Uterus (tissue), 3 donors: ENCODE measurements at regions not wholly inside any gene's neighbourhood (a gene's known extent, or its start where the extent isn't known, plus 50 kb on each side); places are given as distances from the start of the nearest gene placed in this dataset.

Source experiments
- DNase-seq, 2 donors: peaks; one replicate each; pipeline ENCODE4 v3.0.0-alpha.2; 2019 to 2020
- H3K27ac ChIP-seq, 2 donors: fragments of 200-600 bp; sonication (generic); 1 replicate in 1 of 2; 2 replicates in 1 of 2; pipeline ENCODE4 v1.5.1; 2016 to 2018
- H3K27me3 ChIP-seq, 2 donors: fragments of 200-600 bp; sonication (generic); one replicate each; pipeline ENCODE4 v1.5.1; 2018 to 2019; ENCODE audit warnings: control low read depth in 1 of 2
- H3K36me3 ChIP-seq, 2 donors: fragments of 200-600 bp; sonication (generic); one replicate each; pipeline ENCODE4 v1.5.1; 2019; ENCODE audit warnings: control low read depth in 1 of 2
- H3K4me1 ChIP-seq, 2 donors: fragments of 200-600 bp; sonication (generic); one replicate each; pipeline ENCODE4 v1.5.1; 2018 to 2019; ENCODE audit warnings: control low read depth in 1 of 2
- H3K4me3 ChIP-seq, 2 donors: fragments of 200-600 bp; sonication (generic); 1 replicate in 1 of 2; 2 replicates in 1 of 2; pipeline ENCODE4 v1.5.1; 2018 to 2019; ENCODE audit warnings: mild to moderate bottlenecking in 1 of 2
- H3K9me3 ChIP-seq, 2 donors: fragments of 200-600 bp; sonication (generic); one replicate each; pipeline ENCODE4 v1.5.1; 2019; ENCODE audit warnings: control low read depth in 1 of 2
- POLR2A ChIP-seq, 2 donors: fragments of 450-650 bp; IDR thresholded peaks; one replicate each; pipeline ENCODE4 v1.6.1; 2016; ENCODE audit warnings: antibody characterized with exemption in 2 of 2, mild to moderate bottlenecking in 1 of 2, moderate library complexity in 1 of 2
- intact Hi-C: fragments of 100-400 bp; cut with DNase I; formaldehyde crosslinking; loops from one replicate; pipeline ENCODE4 v1.15.1; 2023; ENCODE audit warnings: low total_unique reads
- TF ChIP-seq, protein P1 (sequence below), 4 experiments: fragments of 200-600 bp in 2 of 4; fragments of 450-650 bp in 2 of 4; sonication (generic) in 2 of 4; IDR thresholded peaks; one replicate each; pipeline ENCODE4 v1.5.1; 2016 to 2019; ENCODE audit warnings: antibody characterized with exemption in 4 of 4, mild to moderate bottlenecking in 2 of 4, moderate library complexity in 1 of 4
- donor health status: DM: yes; HTN: yes; CAD: no.

DNA sequence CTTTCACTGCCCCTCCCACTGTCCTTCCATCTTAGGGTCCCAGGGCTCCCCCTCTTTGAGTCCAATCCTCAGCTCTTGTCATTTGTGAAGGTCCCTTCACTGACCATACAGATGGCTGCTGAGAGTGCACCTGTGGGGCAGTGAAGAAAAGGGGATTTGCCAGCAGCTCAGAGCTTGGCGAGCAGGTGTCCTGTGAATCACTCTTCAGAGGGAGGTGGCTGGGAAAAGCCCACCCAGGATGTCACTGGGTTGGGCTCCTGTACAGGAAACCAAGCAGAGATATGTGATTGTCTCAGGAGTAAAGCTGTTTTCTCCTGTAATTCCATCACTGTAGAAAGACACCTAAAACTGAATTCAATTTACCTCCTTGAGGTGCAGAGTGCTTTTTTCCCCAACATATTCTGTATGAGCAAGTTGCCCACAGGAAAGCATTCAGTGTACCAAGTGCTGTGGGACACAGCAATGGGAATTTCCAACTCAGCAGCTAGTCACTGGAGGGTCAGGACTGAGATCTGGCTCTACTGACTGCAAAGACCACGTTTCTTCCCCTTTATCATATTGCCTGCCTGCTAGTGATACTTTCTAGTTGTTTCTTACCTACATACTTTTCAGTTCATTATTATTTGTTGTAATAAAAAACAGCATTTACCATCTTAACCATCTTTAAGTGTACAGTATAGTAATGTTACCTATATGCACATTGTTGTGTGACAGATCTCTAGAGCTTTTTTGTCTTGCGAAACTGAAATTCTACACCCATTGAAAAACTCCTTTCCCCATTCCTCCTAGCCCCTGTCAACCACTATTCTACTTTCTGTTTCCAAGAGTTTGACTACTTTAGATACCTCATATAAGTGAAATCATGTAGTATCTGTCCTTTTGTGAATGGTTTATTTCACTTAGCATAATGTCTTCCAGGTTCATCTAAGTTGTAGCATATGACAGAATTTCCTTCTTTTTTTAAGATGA lies 239.1 kb downstream of the TSN start:
- Histone ChIP-seq H3K27me3 (no peaks in the 10 kb centered on the region), H3K9me3 (no peaks in the 10 kb centered on the region), H3K36me3 (no peaks in the 10 kb centered on the region), H3K4me3 (no peak overlapping the region), H3K27ac (no peak overlapping the region), H3K4me1 (no peaks in the 10 kb centered on the region)
- no peak for TF ChIP-seq POLR2A (IDR thresholded peaks at IDR 0.05)
- intact Hi-C loops = no loop called here
- no peak for DNase-seq

DNA sequence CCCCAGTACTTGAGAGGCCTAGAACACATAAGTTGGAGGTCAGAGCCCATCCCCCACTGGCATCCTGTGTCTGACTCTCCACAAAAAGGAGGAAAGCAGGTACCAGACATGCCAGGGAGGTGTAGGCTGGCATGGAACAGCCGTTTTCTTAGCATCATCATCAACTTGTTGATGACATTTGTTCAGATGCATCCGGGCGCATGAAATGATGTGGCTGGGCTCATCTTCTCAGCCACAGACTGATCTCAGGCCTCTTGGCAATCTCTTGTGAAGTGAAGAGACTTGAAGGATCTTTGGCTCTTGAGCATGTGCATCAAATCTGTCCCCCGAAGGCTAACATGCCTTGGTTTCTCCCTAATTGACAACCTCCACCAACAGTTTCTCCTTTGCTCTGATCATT lies 243.3 kb downstream of the TSN start:
- Histone ChIP-seq H3K9me3 (no peaks in the 10 kb centered on the region), H3K27ac (no peak overlapping the region), H3K27me3 (no peaks in the 10 kb centered on the region), H3K4me3 (no peak overlapping the region), H3K36me3 (no peaks in the 10 kb centered on the region), H3K4me1 (no peaks in the 10 kb centered on the region)
- no peak for DNase-seq
- intact Hi-C loops = no loop called here
- no peak for TF ChIP-seq POLR2A (IDR thresholded peaks at IDR 0.05)
- TF ChIP-seq, protein P1, sequence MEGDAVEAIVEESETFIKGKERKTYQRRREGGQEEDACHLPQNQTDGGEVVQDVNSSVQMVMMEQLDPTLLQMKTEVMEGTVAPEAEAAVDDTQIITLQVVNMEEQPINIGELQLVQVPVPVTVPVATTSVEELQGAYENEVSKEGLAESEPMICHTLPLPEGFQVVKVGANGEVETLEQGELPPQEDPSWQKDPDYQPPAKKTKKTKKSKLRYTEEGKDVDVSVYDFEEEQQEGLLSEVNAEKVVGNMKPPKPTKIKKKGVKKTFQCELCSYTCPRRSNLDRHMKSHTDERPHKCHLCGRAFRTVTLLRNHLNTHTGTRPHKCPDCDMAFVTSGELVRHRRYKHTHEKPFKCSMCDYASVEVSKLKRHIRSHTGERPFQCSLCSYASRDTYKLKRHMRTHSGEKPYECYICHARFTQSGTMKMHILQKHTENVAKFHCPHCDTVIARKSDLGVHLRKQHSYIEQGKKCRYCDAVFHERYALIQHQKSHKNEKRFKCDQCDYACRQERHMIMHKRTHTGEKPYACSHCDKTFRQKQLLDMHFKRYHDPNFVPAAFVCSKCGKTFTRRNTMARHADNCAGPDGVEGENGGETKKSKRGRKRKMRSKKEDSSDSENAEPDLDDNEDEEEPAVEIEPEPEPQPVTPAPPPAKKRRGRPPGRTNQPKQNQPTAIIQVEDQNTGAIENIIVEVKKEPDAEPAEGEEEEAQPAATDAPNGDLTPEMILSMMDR (IDR thresholded peaks at IDR 0.05) = no peak

DNA sequence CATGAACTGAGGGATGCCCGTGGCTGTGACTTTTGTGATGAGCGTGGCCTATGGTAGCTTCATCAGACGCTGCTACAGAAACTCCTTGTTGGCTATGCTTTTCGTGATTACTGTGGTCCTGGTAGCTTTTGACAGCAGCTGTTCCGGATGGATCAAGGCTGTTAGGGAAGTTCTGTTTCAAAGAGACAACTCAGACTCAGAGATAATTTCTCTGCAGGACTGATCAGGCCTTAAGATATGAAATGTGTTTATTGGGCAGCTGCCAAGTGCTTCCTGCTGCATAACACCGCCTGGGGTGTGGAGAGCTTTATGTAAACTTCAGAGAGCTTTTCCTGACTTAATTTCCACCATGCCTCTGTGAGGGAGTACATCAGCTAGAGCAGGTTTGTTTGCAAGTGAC lies 243.8 kb downstream of the TSN start:
- intact Hi-C loops = no loop called here
- DNase-seq = no peak
- Histone ChIP-seq H3K27me3 (no peaks in the 10 kb centered on the region), H3K9me3 (no peaks in the 10 kb centered on the region), H3K4me1 (no peaks in the 10 kb centered on the region), H3K36me3 (no peaks in the 10 kb centered on the region), H3K4me3 (no peak overlapping the region), H3K27ac (no peak overlapping the region)
- TF ChIP-seq, protein P1 (IDR thresholded peaks at IDR 0.05) = no peak
- TF ChIP-seq POLR2A (IDR thresholded peaks at IDR 0.05) = no peak

DNA sequence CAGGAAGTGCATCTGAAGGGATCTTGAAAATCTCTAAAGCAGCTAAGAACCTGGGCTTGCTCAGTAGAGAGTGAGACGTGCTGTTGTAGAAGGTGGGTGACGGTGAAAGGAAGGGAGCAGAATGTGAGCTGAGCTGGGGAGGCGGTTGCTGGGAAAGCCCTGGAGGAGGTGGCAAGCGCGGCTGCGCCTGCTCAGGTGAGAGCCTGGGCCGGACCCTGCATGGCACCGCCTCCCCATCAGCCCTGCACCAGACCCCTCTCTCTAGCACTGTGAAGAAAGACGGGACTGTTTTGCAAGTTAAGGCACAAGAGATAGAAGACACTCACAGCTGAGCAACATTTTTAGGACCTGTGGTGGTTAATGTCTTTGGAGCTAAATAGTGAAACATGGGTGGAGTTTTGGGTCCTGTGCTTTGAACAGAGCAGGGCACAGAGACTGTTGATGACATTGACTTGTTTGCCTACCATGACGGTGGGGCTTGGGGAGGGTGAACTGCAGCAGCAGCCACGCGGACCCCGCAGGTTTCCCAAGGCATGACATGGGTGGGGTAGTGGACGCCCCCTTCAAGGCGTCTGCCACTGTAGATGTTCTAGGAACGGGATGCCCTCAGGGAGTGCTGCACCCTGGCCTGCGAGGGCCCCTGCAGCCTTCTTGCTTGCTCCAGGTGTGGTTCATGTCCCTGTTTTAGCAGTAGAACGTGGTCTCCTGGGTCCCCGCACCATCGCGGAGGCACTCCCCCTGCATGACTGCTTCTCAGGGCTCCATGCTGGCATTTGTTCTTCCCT lies 245.3 kb downstream of the TSN start:
- intact Hi-C loops = no loop called here

DNA sequence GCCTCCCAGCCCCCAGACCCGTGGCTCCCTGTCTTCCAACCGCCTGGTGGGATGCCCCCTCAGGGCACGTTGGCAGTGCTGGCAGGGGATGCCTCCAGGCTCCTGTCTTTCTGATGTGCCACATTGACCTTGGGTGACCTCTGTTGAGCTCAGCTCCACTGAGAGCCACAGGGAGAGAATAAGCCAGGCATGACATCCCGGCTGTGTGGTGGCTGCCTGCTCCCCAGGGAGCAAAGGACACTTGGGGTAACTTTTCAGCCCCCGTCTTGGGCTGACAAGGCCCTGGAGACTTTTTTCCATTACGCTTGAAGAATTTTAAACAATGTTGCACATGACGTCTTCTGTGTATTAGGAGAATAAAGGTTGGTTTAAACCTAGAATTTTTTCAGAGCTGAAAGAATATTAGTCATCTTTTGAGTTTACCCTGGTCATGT lies 246.0 kb downstream of the TSN start:
- H3K9me3 ChIP-seq = no peaks in the 10 kb centered on the region
- H3K27me3 ChIP-seq = no peaks in the 10 kb centered on the region
- no peaks in the 10 kb centered on the region for H3K4me1 ChIP-seq
- H3K27ac ChIP-seq = no peak overlapping the region
- H3K36me3 ChIP-seq = no peaks in the 10 kb centered on the region
- no peak for DNase-seq
- H3K4me3 ChIP-seq = no peak overlapping the region
- TF ChIP-seq, protein P1 (IDR thresholded peaks at IDR 0.05) = no peak
- no peak for TF ChIP-seq POLR2A (IDR thresholded peaks at IDR 0.05)
- intact Hi-C loops = no loop called here

More for the DNA sequence above, 245.3 kb downstream of the TSN start:
- H3K4me1 ChIP-seq = no peaks in the 10 kb centered on the region
- no peak overlapping the region for H3K4me3 ChIP-seq
- no peak for DNase-seq
- no peaks in the 10 kb centered on the region for H3K9me3 ChIP-seq
- no peaks in the 10 kb centered on the region for H3K36me3 ChIP-seq
- H3K27me3 ChIP-seq = no peaks in the 10 kb centered on the region
- H3K27ac ChIP-seq = no peak overlapping the region
- no peak for TF ChIP-seq POLR2A (IDR thresholded peaks at IDR 0.05)
- TF ChIP-seq, protein P1 (IDR thresholded peaks at IDR 0.05) = no peak
